A673 (cell line): ENCODE measurements at regions not wholly inside any gene's neighbourhood (a gene's known extent, or its start where the extent isn't known, plus 50 kb on each side); places are given as distances from the start of the nearest gene placed in this dataset.

Experiments used
- BruUV-seq: library from RNA; stranded (reverse); fragments of 400-500 nt; replicated peaks from 2 replicates; lab custom pipeline; 2021; lab: Mats Ljungman, UMichigan
- CTCF ChIA-PET: fragments of 300-600 bp; sonication (Branson Sonifier 250); formaldehyde crosslinking; loops from one replicate; lab custom pipeline; 2022; ENCODE audit warnings: antibody characterized with exemption; lab: Charles Lee
- POLR2A ChIA-PET: fragments of 300-600 bp; sonication (Branson Sonifier 250); formaldehyde crosslinking; loops from one replicate; lab custom pipeline; 2022; ENCODE audit warnings: antibody characterized with exemption; ENCODE audit not compliant: low non-redundant PET; lab: Charles Lee
- DNase-seq: peaks from one replicate; pipeline ENCODE4 v3.0.0-alpha.2; 2015; ENCODE audit warnings: low spot score
- H3K27ac ChIP-seq: fragments of 200-600 bp; sonication (generic); 2 replicates; pipeline ENCODE4 v1.5.1; 2016; ENCODE audit warnings: mixed run types, low read depth, mild to moderate bottlenecking, mixed read lengths, antibody characterized with exemption, low read length; ENCODE audit not compliant: poor library complexity, severe bottlenecking
- H3K27me3 ChIP-seq: fragments of 200-600 bp; sonication (generic); replicated peaks from 2 replicates; pipeline ENCODE4 v1.6.1; 2017; ENCODE audit warnings: mixed run types, low read depth, mild to moderate bottlenecking, mixed read lengths, antibody characterized with exemption, low read length; ENCODE audit not compliant: insufficient read depth, poor library complexity
- H3K36me3 ChIP-seq: fragments of 200-600 bp; sonication (generic); 2 replicates; pipeline ENCODE4 v1.6.1; 2016; ENCODE audit warnings: mixed run types, mild to moderate bottlenecking, mixed read lengths, antibody characterized with exemption, low read length; ENCODE audit not compliant: insufficient read depth, poor library complexity, severe bottlenecking
- H3K4me1 ChIP-seq: fragments of 200-600 bp; sonication (generic); 2 replicates; pipeline ENCODE4 v1.6.1; 2017; ENCODE audit warnings: mixed run types, mild to moderate bottlenecking, mixed read lengths, antibody characterized with exemption, low read length; ENCODE audit not compliant: insufficient read depth, poor library complexity, severe bottlenecking
- H3K4me3 ChIP-seq: fragments of 200-600 bp; sonication (generic); 2 replicates; pipeline ENCODE4 v1.5.1; 2016; ENCODE audit warnings: low read depth, mixed run types, mild to moderate bottlenecking, mixed read lengths, low read length; ENCODE audit not compliant: poor library complexity, severe bottlenecking
- H3K9me3 ChIP-seq: fragments of 200-600 bp; sonication (generic); 2 replicates; pipeline ENCODE4 v1.6.1; 2016; ENCODE audit warnings: mixed run types, low read depth, mild to moderate bottlenecking, mixed read lengths, antibody characterized with exemption, low read length; ENCODE audit not compliant: poor library complexity, severe bottlenecking
- EZH2 ChIP-seq: fragments of 200-600 bp; sonication (generic); IDR thresholded peaks from 2 replicates; pipeline ENCODE4 v1.6.1; 2017; ENCODE audit warnings: borderline replicate concordance, low read depth, mild to moderate bottlenecking, mixed read lengths, antibody characterized with exemption, low read length; ENCODE audit not compliant: poor library complexity, severe bottlenecking
- intact Hi-C: fragments of 100-400 bp; cut with micrococcal nuclease; formaldehyde crosslinking; loops from one replicate; pipeline ENCODE4 v1.10.0; 2022; ENCODE audit not compliant: unreplicated experiment
- TF ChIP-seq, protein P1 (sequence below): fragments of 300-800, 200-600 bp; sonication (generic); conservative IDR thresholded peaks from 2 replicates; pipeline ENCODE4 v1.5.1; 2017; ENCODE audit warnings: low read depth, mild to moderate bottlenecking, antibody characterized with exemption, low read length, moderate library complexity, mixed read lengths

DNA sequence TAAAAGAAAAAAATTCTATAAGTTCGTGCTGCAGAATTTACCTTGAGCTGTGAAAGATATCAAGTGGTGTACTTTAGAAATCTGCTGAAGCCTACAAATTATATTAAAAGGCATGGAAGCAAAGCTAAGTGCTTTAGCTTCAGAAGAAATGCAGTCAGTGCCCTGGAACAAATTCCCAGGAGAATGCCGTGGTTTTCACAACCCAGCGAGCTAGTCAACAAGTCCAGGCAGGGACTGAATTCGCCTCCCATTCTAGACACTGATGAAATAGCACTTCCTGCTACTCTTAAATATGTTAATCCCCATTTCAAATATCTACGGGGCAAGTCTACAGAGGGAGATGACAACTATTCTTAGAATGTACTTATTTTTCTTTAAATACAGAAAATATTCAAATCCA lies 326.4 kb upstream of the IGF1R start:
- ChIA-PET POLR2A (interaction anchor here (0.6 kb wide), 1 partner anchor 10 kb away, joined by 3 read pairs; no protein-coding TSS in a partner anchor), CTCF (interaction anchor here (0.7 kb wide), 1 partner anchor 10 kb away, joined by 7 read pairs; no protein-coding TSS in a partner anchor)
- Histone ChIP-seq H3K27ac (peak overlapping the region; percentile 65), H3K9me3 (peaks cover 16% of the 10 kb centered on the region), H3K27me3 (no peaks in the 10 kb centered on the region), H3K36me3 (no peaks in the 10 kb centered on the region), H3K4me3 (peak overlapping the region; percentile 15), H3K4me1 (peaks cover 19% of the 10 kb centered on the region)
- no TSS peak for BruUV-seq
- TF ChIP-seq EZH2: no peak
- TF ChIP-seq, protein P1, sequence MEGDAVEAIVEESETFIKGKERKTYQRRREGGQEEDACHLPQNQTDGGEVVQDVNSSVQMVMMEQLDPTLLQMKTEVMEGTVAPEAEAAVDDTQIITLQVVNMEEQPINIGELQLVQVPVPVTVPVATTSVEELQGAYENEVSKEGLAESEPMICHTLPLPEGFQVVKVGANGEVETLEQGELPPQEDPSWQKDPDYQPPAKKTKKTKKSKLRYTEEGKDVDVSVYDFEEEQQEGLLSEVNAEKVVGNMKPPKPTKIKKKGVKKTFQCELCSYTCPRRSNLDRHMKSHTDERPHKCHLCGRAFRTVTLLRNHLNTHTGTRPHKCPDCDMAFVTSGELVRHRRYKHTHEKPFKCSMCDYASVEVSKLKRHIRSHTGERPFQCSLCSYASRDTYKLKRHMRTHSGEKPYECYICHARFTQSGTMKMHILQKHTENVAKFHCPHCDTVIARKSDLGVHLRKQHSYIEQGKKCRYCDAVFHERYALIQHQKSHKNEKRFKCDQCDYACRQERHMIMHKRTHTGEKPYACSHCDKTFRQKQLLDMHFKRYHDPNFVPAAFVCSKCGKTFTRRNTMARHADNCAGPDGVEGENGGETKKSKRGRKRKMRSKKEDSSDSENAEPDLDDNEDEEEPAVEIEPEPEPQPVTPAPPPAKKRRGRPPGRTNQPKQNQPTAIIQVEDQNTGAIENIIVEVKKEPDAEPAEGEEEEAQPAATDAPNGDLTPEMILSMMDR: no peak
- intact Hi-C loops: no loop called here
- peak; percentile 93 for DNase-seq

DNA sequence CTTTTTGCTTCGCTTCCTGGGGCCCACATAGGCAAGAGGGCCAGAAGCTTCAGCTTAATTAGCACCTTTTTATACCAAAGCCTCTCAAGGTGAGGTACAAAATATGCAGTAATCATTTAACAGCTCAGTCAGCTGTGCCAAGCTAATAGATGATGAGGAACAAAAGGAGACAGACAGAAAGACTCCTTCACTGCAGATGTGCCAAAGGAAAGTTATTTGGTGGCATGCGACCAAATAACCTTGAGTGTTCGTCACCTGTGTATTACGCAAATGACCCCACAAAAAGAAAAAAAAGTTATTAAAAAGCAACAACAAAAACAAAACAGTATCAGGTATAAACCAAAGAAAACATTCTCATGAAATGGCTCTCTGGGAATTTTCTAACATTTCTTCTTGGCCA lies 325.8 kb upstream of the IGF1R start:
- intact Hi-C loops: no loop called here
- no TSS peak for BruUV-seq
- H3K4me1 ChIP-seq: peaks cover 19% of the 10 kb centered on the region
- peaks cover 16% of the 10 kb centered on the region for H3K9me3 ChIP-seq
- ChIA-PET POLR2A (no interaction called here), CTCF (no interaction called here)
- peak; percentile 13 for DNase-seq
- peak overlapping the region; percentile 65 for H3K27ac ChIP-seq
- TF ChIP-seq EZH2: no peak
- TF ChIP-seq, protein P1: no peak
- no peaks in the 10 kb centered on the region for H3K27me3 ChIP-seq
- peak overlapping the region; percentile 15 for H3K4me3 ChIP-seq
- H3K36me3 ChIP-seq: no peaks in the 10 kb centered on the region

DNA sequence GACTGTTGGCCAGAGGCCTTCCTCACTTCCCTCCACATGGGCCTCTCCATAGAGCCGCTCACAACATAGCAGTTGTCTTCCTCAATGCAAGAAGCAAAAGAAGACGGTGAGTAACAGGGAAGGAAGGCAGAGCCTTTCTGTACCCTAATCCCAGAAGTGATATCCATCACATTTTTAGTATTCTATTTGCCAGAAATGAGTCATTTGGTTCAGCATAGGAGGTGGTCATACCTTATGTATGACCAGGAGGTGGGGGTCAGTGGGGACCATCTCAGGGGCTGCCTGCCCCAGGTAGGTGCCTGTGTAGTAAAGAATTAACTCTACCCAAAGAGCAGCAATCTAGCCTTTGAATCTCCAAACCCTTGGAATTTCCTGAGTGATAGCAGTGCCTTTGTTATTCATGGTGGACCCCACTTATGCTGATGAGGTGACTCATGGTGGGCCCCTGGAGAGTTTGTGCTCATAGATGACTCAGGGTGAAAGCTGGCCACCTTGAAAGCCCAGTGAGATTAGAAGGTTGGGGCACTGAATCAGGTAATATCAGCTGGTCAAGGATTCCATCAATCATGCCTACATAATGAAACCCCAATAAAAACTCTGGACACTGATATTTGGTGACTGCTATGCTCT lies 323.9 kb upstream of the IGF1R start:
- no peaks in the 10 kb centered on the region for H3K27me3 ChIP-seq
- H3K9me3 ChIP-seq: peaks cover 8% of the 10 kb centered on the region
- intact Hi-C loops: no loop called here
- no peak overlapping the region for H3K27ac ChIP-seq
- BruUV-seq: no TSS peak
- TF ChIP-seq EZH2: no peak
- TF ChIP-seq, protein P1: no peak
- no peaks in the 10 kb centered on the region for H3K36me3 ChIP-seq
- ChIA-PET POLR2A (no interaction called here), CTCF (no interaction called here)
- no peak overlapping the region for H3K4me3 ChIP-seq
- DNase-seq: no peak
- peaks cover 19% of the 10 kb centered on the region for H3K4me1 ChIP-seq
